ENCODE measurements at regions not wholly inside any gene's neighbourhood (a gene's known extent, or its start where the extent isn't known, plus 50 kb on each side); places are given as distances from the start of the nearest gene placed in this dataset.

DNA sequence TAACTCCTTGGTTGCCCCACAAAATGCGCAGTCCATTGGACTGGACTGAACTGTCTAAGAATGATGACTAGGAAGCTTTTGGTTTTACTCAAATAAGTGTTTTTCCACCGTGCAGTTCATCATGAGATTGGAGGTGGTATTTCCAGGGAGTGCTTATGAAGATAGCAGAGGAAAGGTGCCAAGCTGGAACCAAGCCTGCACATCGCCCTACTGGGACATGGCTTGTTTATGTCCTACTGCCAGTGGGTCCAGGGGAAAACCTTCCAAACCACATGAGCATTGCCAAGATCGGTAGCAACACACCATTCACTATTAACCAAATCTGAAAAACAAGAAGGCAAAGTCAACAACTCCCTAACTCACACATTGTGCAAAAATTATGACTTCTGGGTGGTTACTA lies 54.7 kb upstream of the DSCAM start:
- Histone ChIP-seq H3K4me2 (ENCODE audit: low read length) (no peak overlapping the region), H3K9me3 (ENCODE audit: insufficient read depth, low read depth, low read length) (peaks cover 7% of the 10 kb centered on the region), H3K4me1 (ENCODE audit: insufficient read depth, low read length) (no peaks in the 10 kb centered on the region), H3K9ac (ENCODE audit: low read length) (no peak overlapping the region), H3K27me3 (ENCODE audit: insufficient read depth, low read length) (no peaks in the 10 kb centered on the region), H3K4me3 (ENCODE audit: insufficient read depth, low read depth, low read length) (no peak overlapping the region), H4K20me1 (ENCODE audit: insufficient read depth, low read length) (no peaks in the 10 kb centered on the region), H3K36me3 (ENCODE audit: insufficient read depth, low read length) (no peaks in the 10 kb centered on the region), H3K27ac (ENCODE audit: low read depth, low read length) (no peak overlapping the region), H3K79me2 (ENCODE audit: insufficient read depth, low read length) (no peaks in the 10 kb centered on the region), H2AFZ (ENCODE audit: low read depth, low read length) (no peak overlapping the region)
- Mint-ChIP-seq H3K4me1 (ENCODE audit: low read depth, unreplicated experiment) (no peaks in the 10 kb centered on the region), H3K27me3 (ENCODE audit: low read depth, unreplicated experiment) (peaks cover 3% of the 10 kb centered on the region), H3K27ac (ENCODE audit: unreplicated experiment) (no peak overlapping the region), H3K9me3 (ENCODE audit: unreplicated experiment) (peaks cover 12% of the 10 kb centered on the region), H3K36me3 (ENCODE audit: low read depth, unreplicated experiment) (no peaks in the 10 kb centered on the region), H3K4me3 (ENCODE audit: unreplicated experiment) (no peak overlapping the region)
- no peak for DNase-seq (ENCODE audit: low read depth)
- FAIRE-seq, result no peak
- no peak for TF ChIP-seq EZH2 (IDR thresholded peaks at IDR 0.05; ENCODE audit: insufficient read depth, low read length)
- TF ChIP-seq CTCF (IDR thresholded peaks at IDR 0.05; ENCODE audit: insufficient read depth, low read depth, low read length), result no peak

GRCh38 chr21:40902299-40902698 lies 55.3 kb upstream of the DSCAM start:
- H3K9me3 ChIP-seq (ENCODE audit: insufficient read depth, low read depth, low read length), result peaks cover 4% of the 10 kb centered on the region
- H3K4me3 ChIP-seq (ENCODE audit: insufficient read depth, low read depth, low read length), result no peak overlapping the region
- Mint-ChIP-seq H3K36me3 (ENCODE audit: low read depth, unreplicated experiment) (no peaks in the 10 kb centered on the region), H3K27me3 (ENCODE audit: low read depth, unreplicated experiment) (peaks cover 3% of the 10 kb centered on the region), H3K4me3 (ENCODE audit: unreplicated experiment) (no peak overlapping the region), H3K27ac (ENCODE audit: unreplicated experiment) (no peak overlapping the region), H3K9me3 (ENCODE audit: unreplicated experiment) (peaks cover 8% of the 10 kb centered on the region), H3K4me1 (ENCODE audit: low read depth, unreplicated experiment) (no peaks in the 10 kb centered on the region)
- no peak overlapping the region for H3K27ac ChIP-seq (ENCODE audit: low read depth, low read length)
- no peaks in the 10 kb centered on the region for H3K4me1 ChIP-seq (ENCODE audit: insufficient read depth, low read length)
- no peaks in the 10 kb centered on the region for H3K79me2 ChIP-seq (ENCODE audit: insufficient read depth, low read length)
- H2AFZ ChIP-seq (ENCODE audit: low read depth, low read length), result no peak overlapping the region
- no peak overlapping the region for H3K9ac ChIP-seq (ENCODE audit: low read length)
- TF ChIP-seq CTCF (IDR thresholded peaks at IDR 0.05; ENCODE audit: insufficient read depth, low read depth, low read length), result no peak
- TF ChIP-seq EZH2 (IDR thresholded peaks at IDR 0.05; ENCODE audit: insufficient read depth, low read length), result no peak
- no peak overlapping the region for H3K4me2 ChIP-seq (ENCODE audit: low read length)
- no peaks in the 10 kb centered on the region for H3K36me3 ChIP-seq (ENCODE audit: insufficient read depth, low read length)
- H4K20me1 ChIP-seq (ENCODE audit: insufficient read depth, low read length), result no peaks in the 10 kb centered on the region
- no peaks in the 10 kb centered on the region for H3K27me3 ChIP-seq (ENCODE audit: insufficient read depth, low read length)
- no peak for FAIRE-seq
- no peak for DNase-seq (ENCODE audit: low read depth)

GRCh38 chr21:40902993-40903392 lies 56.0 kb upstream of the DSCAM start:
- H3K9ac ChIP-seq (ENCODE audit: low read length), result no peak overlapping the region
- H3K36me3 ChIP-seq (ENCODE audit: insufficient read depth, low read length), result no peaks in the 10 kb centered on the region
- no peaks in the 10 kb centered on the region for H3K27me3 ChIP-seq (ENCODE audit: insufficient read depth, low read length)
- no peak overlapping the region for H2AFZ ChIP-seq (ENCODE audit: low read depth, low read length)
- Mint-ChIP-seq H3K27me3 (ENCODE audit: low read depth, unreplicated experiment) (peaks cover 3% of the 10 kb centered on the region), H3K9me3 (ENCODE audit: unreplicated experiment) (peaks cover 8% of the 10 kb centered on the region), H3K4me1 (ENCODE audit: low read depth, unreplicated experiment) (no peaks in the 10 kb centered on the region), H3K27ac (ENCODE audit: unreplicated experiment) (no peak overlapping the region), H3K4me3 (ENCODE audit: unreplicated experiment) (no peak overlapping the region), H3K36me3 (ENCODE audit: low read depth, unreplicated experiment) (no peaks in the 10 kb centered on the region)
- H4K20me1 ChIP-seq (ENCODE audit: insufficient read depth, low read length), result no peaks in the 10 kb centered on the region
- no peak overlapping the region for H3K4me3 ChIP-seq (ENCODE audit: insufficient read depth, low read depth, low read length)
- H3K79me2 ChIP-seq (ENCODE audit: insufficient read depth, low read length), result no peaks in the 10 kb centered on the region
- FAIRE-seq, result no peak
- DNase-seq (ENCODE audit: low read depth), result no peak
- no peak overlapping the region for H3K4me2 ChIP-seq (ENCODE audit: low read length)
- H3K27ac ChIP-seq (ENCODE audit: low read depth, low read length), result no peak overlapping the region
- no peaks in the 10 kb centered on the region for H3K4me1 ChIP-seq (ENCODE audit: insufficient read depth, low read length)
- peaks cover 3% of the 10 kb centered on the region for H3K9me3 ChIP-seq (ENCODE audit: insufficient read depth, low read depth, low read length)
- no peak for TF ChIP-seq EZH2 (IDR thresholded peaks at IDR 0.05; ENCODE audit: insufficient read depth, low read length)
- no peak for TF ChIP-seq CTCF (IDR thresholded peaks at IDR 0.05; ENCODE audit: insufficient read depth, low read depth, low read length)

Measured in astrocyte (in vitro differentiated cells and primary cell).